GM12878 (cell line): ENCODE measurements at regions not wholly inside any gene's neighbourhood (a gene's known extent, or its start where the extent isn't known, plus 50 kb on each side); places are given as distances from the start of the nearest gene placed in this dataset.
"Not testable (repeated sequence)": the region's sequence is repeated elsewhere in the genome, so short reads cannot be mapped to it uniquely, and the experiment has no call there.

Experiments used
- ATF2 ChIP-seq: IDR thresholded peaks from 2 replicates; pipeline ENCODE4 v1.6.1; 2012; ENCODE audit warnings: low read length, inconsistent platforms
- BCL3 ChIP-seq: IDR thresholded peaks from 2 replicates; pipeline ENCODE4 v1.6.1; 2011; ENCODE audit warnings: borderline replicate concordance, low read depth, mild to moderate bottlenecking, moderate library complexity, low read length; ENCODE audit not compliant: insufficient read depth, poor library complexity, severe bottlenecking
- CREB1 ChIP-seq: IDR thresholded peaks from 2 replicates; pipeline ENCODE4 v1.6.1; 2012; ENCODE audit warnings: low read depth, mild to moderate bottlenecking, inconsistent platforms
- EZH2 ChIP-seq: IDR thresholded peaks from 2 replicates; pipeline ENCODE4 v1.6.1; 2012; ENCODE audit warnings: low read depth, mild to moderate bottlenecking, control low read depth, inconsistent platforms, low read length, borderline replicate concordance; ENCODE audit not compliant: control insufficient read depth
- GABPA ChIP-seq: IDR thresholded peaks from 2 replicates; pipeline ENCODE4 v1.6.1; 2014; ENCODE audit warnings: antibody characterized with exemption, low read depth, mild to moderate bottlenecking, inconsistent platforms
- MXI1 ChIP-seq: fragments of 150-350 bp; IDR thresholded peaks from 2 replicates; pipeline ENCODE4 v1.6.1; 2011; ENCODE audit warnings: low read depth, mild to moderate bottlenecking, inconsistent platforms, low read length, improper control_type of control experiment
- RCOR1 ChIP-seq: conservative IDR thresholded peaks from 2 replicates; pipeline ENCODE4 v1.6.1; 2012; ENCODE audit warnings: low read depth, low read length, improper control_type of control experiment
- RFX5 ChIP-seq: IDR thresholded peaks from 2 replicates; pipeline ENCODE4 v1.6.1; 2011; ENCODE audit warnings: low read depth, low read length, improper control_type of control experiment
- SP1 ChIP-seq: IDR thresholded peaks from one replicate; pipeline ENCODE4 v1.6.1; 2011; ENCODE audit warnings: low read depth, low read length
- ZNF24 ChIP-seq: fragments of 450-650 bp; IDR thresholded peaks from 2 replicates; pipeline ENCODE4 v1.6.1; 2017; ENCODE audit warnings: antibody characterized with exemption, mild to moderate bottlenecking
- TF ChIP-seq, protein P1 (sequence below): fragments of 150-350 bp; IDR thresholded peaks from 2 replicates; pipeline ENCODE4 v1.6.1; 2014; ENCODE audit warnings: mild to moderate bottlenecking, low read depth, low read length
- TF ChIP-seq, protein P2 (sequence below): IDR thresholded peaks from 2 replicates; pipeline ENCODE4 v1.6.1; 2012; ENCODE audit warnings: low read depth, low read length, improper control_type of control experiment

GRCh38 chr9:103237571-103238109 lies 242.5 kb downstream of the CYLC2 start:
- TF ChIP-seq GABPA, ATF2, RFX5, MXI1, ZNF24, RCOR1, EZH2, SP1, CREB1, BCL3: not testable (repeated sequence)
- TF ChIP-seq, protein P1, sequence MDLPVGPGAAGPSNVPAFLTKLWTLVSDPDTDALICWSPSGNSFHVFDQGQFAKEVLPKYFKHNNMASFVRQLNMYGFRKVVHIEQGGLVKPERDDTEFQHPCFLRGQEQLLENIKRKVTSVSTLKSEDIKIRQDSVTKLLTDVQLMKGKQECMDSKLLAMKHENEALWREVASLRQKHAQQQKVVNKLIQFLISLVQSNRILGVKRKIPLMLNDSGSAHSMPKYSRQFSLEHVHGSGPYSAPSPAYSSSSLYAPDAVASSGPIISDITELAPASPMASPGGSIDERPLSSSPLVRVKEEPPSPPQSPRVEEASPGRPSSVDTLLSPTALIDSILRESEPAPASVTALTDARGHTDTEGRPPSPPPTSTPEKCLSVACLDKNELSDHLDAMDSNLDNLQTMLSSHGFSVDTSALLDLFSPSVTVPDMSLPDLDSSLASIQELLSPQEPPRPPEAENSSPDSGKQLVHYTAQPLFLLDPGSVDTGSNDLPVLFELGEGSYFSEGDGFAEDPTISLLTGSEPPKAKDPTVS = not testable (repeated sequence)
- TF ChIP-seq, protein P2, sequence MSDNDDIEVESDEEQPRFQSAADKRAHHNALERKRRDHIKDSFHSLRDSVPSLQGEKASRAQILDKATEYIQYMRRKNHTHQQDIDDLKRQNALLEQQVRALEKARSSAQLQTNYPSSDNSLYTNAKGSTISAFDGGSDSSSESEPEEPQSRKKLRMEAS = not testable (repeated sequence)
